Endothelial cell (in vitro differentiated cells): ENCODE measurements at regions not wholly inside any gene's neighbourhood (a gene's known extent, or its start where the extent isn't known, plus 50 kb on each side); places are given as distances from the start of the nearest gene placed in this dataset.

Experiments
- DNase-seq: peaks from one replicate; pipeline ENCODE4 v3.0.0; 2021; ENCODE audit warnings: low spot score
- H3K27ac Mint-ChIP-seq: one replicate; pipeline ENCODE4 v1.8.0; 2021; ENCODE audit warnings: mixed read lengths, inconsistent platforms; ENCODE audit not compliant: unreplicated experiment
- H3K27me3 Mint-ChIP-seq: one replicate; pipeline ENCODE4 v1.8.0; 2021; ENCODE audit warnings: mild to moderate bottlenecking, moderate library complexity, mixed read lengths, inconsistent platforms; ENCODE audit not compliant: unreplicated experiment
- H3K36me3 Mint-ChIP-seq: one replicate; pipeline ENCODE4 v1.8.0; 2021; ENCODE audit warnings: mild to moderate bottlenecking, low read depth, mixed read lengths, inconsistent platforms; ENCODE audit not compliant: unreplicated experiment
- H3K4me1 Mint-ChIP-seq: one replicate; pipeline ENCODE4 v1.8.0; 2021; ENCODE audit warnings: mild to moderate bottlenecking, mixed read lengths, inconsistent platforms; ENCODE audit not compliant: unreplicated experiment
- H3K4me3 Mint-ChIP-seq: one replicate; pipeline ENCODE4 v1.8.0; 2021; ENCODE audit warnings: mild to moderate bottlenecking, mixed read lengths, inconsistent platforms; ENCODE audit not compliant: unreplicated experiment
- H3K9me3 Mint-ChIP-seq: one replicate; pipeline ENCODE4 v1.8.0; 2021; ENCODE audit warnings: mixed read lengths, inconsistent platforms; ENCODE audit not compliant: unreplicated experiment
- TF ChIP-seq, protein P1 (sequence below): fragments of 200-600 bp; sonication (generic); IDR thresholded peaks from one replicate; pipeline ENCODE4 v1.5.0; 2021; ENCODE audit warnings: antibody characterized with exemption; ENCODE audit not compliant: unreplicated experiment

DNA sequence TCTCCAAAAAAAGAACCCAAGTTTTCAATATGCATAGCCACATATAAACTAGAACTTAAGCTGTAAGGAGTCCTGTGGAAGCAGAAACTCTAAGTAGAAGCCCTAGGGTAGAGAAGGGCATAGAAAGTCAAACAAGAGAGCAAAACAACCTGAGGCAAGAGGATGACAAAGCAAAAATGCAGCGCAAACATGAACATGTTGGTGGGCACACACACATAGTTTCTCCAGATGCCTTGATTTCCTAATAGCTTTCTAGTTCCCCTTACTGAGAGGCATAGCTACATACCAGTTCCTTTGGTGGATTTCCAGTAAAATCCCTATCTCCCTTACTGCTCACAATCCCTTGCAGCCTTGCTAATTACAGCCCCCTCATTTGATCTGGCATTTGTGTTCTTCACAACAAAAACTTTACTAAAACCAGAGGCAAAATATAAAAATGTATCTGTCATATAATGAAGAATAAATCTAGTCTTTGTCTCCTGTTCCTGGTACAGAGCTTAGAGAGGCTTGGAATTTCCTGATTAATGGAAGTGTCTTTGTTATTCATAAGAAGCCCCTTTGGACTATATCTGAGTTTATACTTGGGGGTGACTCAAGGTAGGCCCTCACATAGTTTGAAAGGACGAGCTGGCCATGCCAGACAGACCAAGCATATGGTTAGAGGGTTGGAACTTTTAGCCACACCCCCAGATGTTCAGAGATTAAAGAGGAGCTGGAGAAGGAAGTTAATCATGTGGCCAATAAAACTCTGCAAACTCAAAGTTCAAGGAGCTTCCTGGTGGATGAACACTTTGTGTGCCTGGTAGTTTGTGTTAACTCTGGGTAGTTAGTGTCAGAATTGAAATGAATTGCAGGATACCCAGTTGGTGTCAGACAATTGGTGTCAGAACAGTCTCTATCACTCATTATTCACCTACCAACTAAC is 52.7 kb upstream of the ZCCHC13 start:
- Mint-ChIP-seq H3K27ac (peak overlapping the region; percentile 21), H3K4me3 (no peak overlapping the region), H3K9me3 (no peaks in the 10 kb centered on the region)

DNA sequence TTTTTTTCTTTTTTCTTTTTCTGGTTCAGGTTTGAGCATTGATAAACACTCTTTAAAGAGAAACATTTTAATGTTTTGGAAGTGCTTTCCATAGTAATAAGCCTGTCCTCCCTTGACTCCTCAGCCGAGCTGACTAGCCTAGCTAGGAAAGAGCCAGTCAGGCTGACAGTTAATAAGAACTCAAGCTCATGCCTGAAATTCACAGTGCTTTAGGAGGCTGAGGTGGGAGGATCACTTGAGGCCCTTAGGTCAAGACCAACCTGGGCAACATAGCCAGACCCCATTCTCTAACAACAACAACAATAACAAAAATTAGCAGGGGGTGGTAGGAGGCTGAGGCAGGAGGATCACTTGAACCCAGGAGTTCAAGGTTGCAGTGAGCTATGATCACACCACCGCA is 53.4 kb upstream of the ZCCHC13 start:
- Mint-ChIP-seq H3K36me3 (peaks cover 8% of the 10 kb centered on the region), H3K4me3 (no peak overlapping the region), H3K9me3 (no peaks in the 10 kb centered on the region), H3K4me1 (peaks cover 14% of the 10 kb centered on the region), H3K27me3 (no peaks in the 10 kb centered on the region), H3K27ac (no peak overlapping the region)
- no peak for DNase-seq
- TF ChIP-seq, protein P1, sequence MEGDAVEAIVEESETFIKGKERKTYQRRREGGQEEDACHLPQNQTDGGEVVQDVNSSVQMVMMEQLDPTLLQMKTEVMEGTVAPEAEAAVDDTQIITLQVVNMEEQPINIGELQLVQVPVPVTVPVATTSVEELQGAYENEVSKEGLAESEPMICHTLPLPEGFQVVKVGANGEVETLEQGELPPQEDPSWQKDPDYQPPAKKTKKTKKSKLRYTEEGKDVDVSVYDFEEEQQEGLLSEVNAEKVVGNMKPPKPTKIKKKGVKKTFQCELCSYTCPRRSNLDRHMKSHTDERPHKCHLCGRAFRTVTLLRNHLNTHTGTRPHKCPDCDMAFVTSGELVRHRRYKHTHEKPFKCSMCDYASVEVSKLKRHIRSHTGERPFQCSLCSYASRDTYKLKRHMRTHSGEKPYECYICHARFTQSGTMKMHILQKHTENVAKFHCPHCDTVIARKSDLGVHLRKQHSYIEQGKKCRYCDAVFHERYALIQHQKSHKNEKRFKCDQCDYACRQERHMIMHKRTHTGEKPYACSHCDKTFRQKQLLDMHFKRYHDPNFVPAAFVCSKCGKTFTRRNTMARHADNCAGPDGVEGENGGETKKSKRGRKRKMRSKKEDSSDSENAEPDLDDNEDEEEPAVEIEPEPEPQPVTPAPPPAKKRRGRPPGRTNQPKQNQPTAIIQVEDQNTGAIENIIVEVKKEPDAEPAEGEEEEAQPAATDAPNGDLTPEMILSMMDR, result no peak

More for the DNA sequence above, 52.7 kb upstream of the ZCCHC13 start:
- TF ChIP-seq, protein P1, result no peak
- H3K4me1 Mint-ChIP-seq, result peaks cover 14% of the 10 kb centered on the region
- H3K36me3 Mint-ChIP-seq, result peaks cover 8% of the 10 kb centered on the region
- no peak for DNase-seq
- H3K27me3 Mint-ChIP-seq, result no peaks in the 10 kb centered on the region

DNA sequence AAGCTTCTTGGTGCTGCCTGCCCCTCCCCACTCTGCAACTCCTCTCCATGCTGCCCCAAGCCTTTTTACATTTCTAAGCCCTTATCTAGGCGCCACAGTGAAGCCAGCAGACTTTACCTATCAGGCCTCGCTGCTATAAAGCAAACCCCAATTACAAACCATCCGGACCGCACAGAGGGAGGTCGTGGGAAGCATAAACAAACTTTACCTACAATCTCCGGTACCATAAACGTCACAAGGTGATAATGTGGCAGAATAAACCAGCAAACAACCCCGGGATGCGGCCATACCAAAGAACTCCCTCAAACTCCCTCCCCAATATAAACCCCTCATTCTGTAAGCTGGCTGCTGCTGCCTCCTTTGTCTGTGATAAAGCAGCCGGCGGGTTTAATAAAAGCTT is 54.0 kb upstream of the ZCCHC13 start:
- no peak overlapping the region for H3K4me3 Mint-ChIP-seq

DNA sequence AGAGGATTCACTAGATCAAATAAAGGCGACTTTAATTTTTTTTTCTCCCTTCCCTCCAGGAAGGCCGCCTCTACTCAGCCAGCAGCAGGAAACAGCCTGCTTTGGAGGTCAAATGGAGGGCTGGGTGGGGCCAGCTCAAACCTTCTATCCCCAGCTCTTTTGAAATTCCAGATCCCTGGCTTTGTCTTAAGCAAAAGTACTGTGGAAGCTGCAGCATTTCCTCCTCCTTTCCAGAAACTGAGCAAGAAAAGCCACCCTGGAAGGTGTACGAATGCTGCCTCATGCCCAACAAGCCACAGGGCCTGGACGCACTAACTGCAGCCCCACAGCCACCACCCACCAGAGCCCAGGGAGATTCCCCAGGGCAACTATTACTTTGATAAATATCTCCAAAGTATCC is 55.1 kb upstream of the ZCCHC13 start:
- Mint-ChIP-seq H3K36me3 (peaks cover 7% of the 10 kb centered on the region), H3K4me1 (peaks cover 13% of the 10 kb centered on the region), H3K4me3 (no peak overlapping the region), H3K27me3 (no peaks in the 10 kb centered on the region), H3K9me3 (no peaks in the 10 kb centered on the region), H3K27ac (no peak overlapping the region)
- TF ChIP-seq, protein P1, result no peak
- peak; percentile 22 for DNase-seq

More for the DNA sequence above, 54.0 kb upstream of the ZCCHC13 start:
- peaks cover 14% of the 10 kb centered on the region for H3K4me1 Mint-ChIP-seq
- H3K27me3 Mint-ChIP-seq, result no peaks in the 10 kb centered on the region
- DNase-seq, result no peak
- TF ChIP-seq, protein P1, result no peak
- H3K9me3 Mint-ChIP-seq, result no peaks in the 10 kb centered on the region
- H3K36me3 Mint-ChIP-seq, result peaks cover 8% of the 10 kb centered on the region
- peak overlapping the region; percentile 64 for H3K27ac Mint-ChIP-seq

DNA sequence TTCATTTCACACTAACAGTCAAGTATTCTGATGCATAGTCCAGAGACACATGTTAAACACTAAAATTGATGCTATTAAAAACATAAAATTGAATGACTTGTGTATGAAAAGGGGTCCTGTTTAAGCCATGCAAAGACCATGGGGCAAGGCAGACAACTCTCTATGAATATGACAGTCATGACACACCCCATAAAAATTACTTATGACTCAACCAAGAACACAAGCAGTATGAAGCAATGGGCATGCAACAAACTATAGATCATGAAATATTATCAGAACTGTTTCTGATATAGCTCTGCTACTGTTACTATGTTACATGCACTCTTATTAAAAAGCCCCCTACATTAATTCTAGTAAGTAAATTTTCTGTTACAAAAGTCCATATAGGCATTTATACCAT is 57.5 kb upstream of the ZCCHC13 start:
- peaks cover 2% of the 10 kb centered on the region for H3K36me3 Mint-ChIP-seq
- no peak for DNase-seq
- H3K27me3 Mint-ChIP-seq, result no peaks in the 10 kb centered on the region
- peaks cover 15% of the 10 kb centered on the region for H3K4me1 Mint-ChIP-seq
- H3K27ac Mint-ChIP-seq, result no peak overlapping the region
- no peak overlapping the region for H3K4me3 Mint-ChIP-seq
- TF ChIP-seq, protein P1, result no peak
- H3K9me3 Mint-ChIP-seq, result no peaks in the 10 kb centered on the region
